Globus pallidus (tissue), 1 donor: ENCODE measurements at regions not wholly inside any gene's neighbourhood (a gene's known extent, or its start where the extent isn't known, plus 50 kb on each side); places are given as distances from the start of the nearest gene placed in this dataset.

Experiments used
- DNase-seq: peaks from one replicate; pipeline ENCODE4 v3.0.0-alpha.2; 2015; ENCODE audit warnings: low spot score

DNA sequence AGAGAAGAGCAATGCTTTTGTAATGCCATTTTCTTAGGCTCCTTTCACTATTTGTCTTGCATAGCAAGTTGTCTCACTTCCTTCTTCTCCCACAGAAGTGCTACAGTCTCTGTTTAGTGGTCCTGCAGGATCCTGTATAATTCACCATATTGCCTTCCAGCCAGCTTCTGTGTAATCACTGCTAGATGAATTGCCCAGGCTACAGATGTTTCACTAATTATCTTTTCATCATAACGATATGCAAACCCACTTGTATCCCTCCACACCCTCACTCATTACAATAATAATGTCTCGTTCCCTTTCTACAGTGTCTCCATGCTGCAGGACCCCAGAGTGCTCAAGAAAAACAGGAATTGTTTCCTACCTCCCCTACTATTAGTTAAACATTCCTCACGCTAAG lies 402.9 kb downstream of the TBL1XR1 start:
- no peak for DNase-seq

DNA sequence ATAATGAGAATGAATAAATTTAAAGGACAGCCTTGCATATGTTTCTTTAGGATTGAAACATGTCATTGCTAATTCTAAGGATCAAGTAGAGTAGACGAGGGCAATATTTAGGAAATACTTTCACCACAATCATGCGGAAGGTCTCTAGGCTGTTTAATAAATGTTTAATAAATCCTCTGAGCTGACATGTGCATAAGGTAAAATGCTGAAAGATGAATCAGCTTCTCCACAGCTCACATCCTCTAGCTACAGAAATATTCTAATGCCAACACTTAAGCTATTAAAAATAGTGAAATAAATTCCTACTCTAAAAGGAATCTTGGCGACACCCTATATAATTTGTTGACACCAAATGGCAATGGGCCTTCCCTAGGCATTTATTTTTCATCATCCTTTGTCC lies 407.3 kb downstream of the TBL1XR1 start:
- DNase-seq: no peak

DNA sequence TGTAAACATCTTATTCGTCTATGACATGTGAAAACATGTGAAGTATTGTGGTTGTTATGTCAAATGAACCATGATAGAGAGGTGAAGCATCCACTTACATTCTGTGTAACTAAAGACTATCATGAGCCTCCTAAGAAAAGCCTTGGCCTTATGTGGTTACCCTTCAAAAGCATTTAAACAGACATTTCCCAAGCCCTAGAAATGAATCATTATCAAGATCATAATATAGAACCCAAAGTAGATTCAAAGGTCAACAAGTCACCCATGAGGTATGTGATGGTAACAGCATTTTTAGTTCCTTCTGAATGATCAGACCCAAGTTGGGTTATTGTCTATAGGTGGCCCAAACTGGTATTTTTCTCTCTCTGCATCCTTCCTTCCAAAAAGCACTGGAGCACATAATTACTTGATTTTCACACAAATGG lies 408.0 kb downstream of the TBL1XR1 start:
- DNase-seq: no peak

DNA sequence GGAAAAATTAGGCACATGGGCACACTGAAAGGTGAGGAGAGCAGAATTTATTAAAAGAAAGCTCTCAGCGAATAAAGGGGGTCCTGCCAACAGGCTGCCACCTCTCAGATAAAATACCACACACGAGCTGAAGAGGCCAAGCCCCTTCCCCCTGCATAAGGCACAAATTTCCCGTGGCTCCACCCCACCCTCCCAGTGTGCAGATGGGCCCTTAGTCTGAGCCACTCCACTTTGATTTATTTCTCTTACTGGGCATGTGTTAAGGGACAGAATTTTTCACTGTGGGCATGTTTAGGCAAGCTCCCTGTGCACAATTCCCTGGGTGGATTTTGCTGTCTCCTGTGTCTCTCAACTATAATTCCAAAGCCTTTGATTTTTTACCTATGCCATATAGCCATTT lies 409.8 kb downstream of the TBL1XR1 start:
- DNase-seq: no peak

DNA sequence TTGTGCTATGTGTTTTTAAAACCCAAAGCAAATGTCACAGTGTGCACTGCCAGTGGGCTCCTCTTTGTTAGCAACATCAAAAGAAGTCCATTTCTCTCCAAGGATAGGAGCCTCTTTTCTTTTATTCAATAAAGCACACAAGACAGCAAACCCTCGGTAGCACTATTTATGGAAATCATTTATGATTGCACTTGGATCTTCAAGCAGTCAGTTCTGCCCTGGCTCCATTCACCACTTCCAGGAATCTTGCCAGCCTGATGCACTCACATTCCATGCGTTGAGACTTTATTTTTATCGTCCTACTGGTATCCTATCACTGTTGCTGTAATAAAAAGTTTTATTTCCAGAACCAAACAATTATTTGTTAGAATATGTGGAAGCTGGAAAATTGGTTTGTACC lies 412.1 kb downstream of the TBL1XR1 start:
- DNase-seq: no peak

DNA sequence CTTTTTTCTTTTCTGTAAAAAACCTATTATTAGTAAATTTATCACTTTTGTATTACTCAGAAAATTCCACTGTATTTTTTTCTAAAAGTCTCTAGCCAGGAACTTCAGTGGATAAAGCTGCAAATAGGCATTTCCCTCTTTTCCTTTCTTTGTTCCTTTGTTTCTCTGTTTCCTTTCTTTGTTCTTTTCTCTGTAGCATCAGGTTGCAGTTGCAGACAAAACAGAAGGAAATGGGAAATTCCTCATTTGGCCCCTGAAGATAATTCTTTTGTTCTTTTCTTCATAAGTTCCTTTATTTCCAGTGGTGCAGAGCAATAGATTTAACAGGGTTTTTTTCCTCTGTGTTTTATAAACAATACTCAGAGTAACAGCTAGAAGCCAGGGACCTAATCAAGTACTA lies 416.5 kb downstream of the TBL1XR1 start:
- DNase-seq: no peak

DNA sequence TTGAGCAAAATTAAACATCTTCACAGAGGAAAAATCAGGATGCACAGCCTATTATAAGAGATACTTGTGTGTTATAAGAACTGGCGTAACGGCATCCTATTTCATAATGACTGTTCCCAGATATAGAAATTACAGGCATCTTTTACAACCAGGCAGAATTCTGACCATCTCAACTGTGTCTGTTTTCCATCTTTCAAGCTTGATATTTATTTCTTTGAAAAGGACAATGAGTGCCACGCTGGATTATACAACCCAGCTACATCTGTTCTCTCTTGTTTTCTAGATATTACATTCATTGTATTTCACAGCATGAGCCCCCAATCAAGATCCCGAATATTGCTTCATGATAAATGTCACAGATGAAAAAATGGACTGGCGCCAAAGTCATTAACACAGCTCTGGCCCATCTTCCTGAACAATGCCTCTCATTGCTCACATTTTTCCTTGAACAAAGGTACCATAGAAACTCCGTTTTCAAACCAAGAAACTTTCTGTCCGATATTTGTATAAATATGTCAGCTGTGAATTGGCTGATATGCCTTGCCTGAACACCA lies 420.6 kb downstream of the TBL1XR1 start:
- no peak for DNase-seq

DNA sequence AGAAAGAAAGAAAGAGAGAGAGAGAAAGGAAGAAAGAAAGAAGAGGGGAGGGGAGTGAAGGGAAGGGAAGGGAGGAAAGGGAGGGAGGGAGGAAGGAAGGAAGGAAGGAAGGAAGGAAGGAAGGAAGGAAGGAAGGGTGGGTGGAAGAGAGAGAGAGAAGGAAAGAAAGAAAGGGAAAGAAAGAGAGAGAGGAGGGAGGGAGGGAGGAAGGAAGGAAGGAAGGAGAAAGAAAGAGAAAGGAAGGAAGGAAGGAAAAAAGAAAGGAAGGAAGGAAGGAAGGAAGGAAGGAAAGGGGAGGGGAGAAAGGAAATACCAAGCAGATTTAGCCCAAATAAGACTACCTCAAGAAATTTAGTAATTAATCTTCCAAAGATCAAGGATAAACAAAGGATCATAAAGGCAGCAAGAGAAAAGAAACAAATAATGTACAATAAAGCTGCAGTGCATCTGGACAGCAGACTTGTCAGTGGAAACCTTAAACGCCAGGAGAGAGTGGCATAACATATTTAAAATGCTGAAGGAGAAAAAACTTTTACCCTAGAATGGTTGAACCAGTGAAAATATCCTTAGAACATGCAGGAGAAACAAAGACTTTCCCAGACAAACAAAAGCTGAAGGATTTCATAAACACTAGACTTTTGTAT lies 427.6 kb downstream of the TBL1XR1 start:
- no peak for DNase-seq

DNA sequence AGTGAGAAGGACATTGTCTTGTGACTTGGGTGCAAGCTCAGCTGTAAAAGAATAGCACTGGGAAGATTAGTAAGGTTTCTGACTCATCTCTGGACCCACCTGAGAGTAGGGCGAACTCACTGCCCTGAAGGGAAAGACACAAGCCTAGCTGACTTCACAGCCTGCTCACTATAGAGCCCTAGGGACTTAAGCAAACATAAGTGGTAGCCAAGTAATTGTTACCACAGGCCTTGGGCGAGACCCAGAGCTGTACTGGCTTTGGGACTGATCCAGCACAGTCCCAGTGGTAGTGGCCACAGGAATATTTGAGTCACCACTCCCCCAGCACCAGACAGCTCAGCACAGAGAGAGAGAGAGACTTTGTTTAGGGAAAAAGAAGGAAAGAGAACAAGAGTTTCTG lies 429.9 kb downstream of the TBL1XR1 start:
- no peak for DNase-seq

DNA sequence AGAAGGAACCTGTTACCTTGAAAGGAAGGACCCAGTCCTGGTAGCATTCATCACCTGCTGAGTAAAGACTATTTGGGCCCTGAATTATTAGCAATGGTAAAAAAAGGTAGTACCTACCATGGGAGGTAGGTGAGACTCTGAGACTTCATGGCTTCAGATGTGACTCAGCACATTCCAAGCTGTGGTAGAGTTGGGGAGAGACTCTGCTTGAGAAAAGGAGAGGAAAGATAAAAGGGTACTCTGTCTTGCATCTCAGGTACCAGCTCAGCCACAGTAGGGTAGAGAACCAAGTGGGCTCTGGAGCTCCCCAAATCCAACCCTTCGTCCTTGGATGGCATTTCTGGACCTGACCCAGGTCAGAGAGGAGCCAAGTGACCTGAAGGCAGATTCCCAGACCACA lies 430.4 kb downstream of the TBL1XR1 start:
- DNase-seq: no peak

DNA sequence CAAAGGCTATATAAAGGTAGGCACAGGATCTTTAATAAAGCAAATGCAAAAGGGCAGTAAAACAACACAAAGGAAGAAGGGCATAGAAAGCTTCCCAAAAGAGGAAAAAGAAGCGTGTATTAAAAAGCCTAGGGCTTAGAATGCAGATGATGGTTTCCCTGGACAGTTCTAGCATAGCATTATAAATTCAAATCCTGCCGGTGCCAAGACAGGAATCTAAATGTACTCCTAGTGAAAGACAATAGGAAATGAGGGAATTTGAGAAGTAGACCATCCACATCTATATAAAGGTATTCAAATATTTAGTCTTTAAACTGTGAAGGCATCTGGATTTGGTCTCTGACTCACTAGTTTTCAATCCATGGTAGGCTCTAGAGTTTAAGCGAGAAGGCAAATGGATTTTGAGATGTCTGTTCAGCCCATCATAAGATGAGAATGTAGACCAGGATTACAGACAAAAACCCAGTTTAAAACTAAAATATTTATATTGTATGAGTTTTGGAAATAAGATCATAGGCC lies 431.8 kb downstream of the TBL1XR1 start:
- DNase-seq: no peak

DNA sequence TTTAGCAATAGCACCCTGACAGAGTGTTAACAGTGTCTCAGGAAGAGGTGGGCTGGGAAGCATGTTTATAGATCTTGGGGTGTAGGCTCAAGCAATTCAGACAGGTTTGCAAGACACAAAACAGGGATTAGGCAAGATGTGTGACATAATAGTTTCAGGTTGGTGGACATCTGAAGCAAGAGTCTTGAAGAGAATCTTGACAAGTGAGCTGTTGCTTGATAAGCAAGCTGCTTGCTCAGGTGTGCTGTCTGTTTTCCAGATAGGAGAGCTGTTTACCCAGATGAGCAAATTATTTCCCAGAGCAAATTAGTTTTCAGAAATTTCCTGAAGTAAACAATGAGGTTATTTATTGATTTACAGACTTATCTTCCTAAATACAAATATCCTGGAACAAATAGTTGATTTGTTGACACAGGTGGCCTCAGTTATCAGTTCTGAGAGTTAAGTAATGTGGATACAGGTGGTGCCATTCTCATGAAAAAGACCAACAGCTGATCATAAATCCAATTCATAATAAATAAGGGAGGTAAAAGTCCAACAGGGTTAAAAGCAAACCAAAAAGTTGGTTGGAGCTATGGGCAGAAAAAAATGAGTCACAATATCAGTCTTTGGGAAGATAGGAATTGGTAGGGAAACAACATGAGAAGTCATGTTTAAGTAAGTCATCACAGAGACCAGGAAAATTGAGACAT lies 437.3 kb downstream of the TBL1XR1 start:
- DNase-seq: no peak

DNA sequence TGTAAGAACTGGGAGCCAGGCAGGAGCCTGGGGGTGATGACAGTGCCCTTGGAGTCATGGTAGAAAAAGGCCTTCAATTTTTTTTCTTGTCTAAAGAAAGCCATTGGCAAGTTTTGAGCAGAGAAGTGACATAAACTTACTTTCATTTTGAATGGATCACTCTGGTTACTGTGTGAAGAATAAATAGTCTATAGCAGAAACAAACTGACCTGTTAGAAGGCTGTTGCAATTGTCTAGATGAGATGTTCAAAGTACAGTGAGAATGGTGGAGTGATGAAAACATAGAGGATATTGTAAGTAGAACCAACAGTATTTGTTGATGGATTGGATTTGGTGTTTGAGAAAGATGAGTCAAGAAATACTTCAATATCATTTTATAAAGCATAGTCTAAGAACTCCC lies 439.9 kb downstream of the TBL1XR1 start:
- no peak for DNase-seq

DNA sequence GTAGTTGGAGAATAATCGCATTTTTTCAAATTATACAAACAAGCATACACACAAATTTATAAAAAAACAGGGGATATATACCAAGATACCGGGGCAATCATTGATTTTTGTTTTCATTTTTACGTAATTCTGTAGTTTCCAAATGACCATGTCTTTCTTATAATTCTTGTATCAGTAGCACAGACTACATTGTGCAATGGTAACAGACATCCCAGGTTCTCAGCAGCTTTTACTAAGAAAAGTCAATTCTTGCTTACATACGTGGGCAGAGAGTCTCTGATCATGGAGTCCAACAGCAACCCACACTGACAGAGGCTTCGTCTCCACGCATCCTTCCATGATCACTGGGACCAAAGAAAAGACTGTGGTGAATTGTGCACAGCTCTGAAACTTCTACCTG lies 441.3 kb downstream of the TBL1XR1 start:
- DNase-seq: no peak

DNA sequence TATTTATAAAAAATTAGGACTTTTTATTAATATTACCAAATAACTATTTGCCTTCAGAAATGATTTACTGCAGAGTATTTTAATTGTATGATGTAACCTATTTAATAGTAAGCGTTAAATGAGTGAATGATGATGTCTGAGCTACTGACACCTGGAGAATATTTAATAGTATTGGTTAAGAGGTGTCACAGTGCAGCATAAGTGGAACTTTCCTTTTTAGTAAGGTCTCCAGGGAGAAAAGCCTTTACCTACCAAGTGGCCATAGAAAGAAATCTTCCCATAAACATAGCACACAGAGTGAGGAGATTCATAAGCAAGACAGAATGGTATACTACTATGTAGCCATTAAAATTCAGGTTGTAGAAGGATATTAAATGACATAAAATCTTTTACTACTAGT lies 441.7 kb downstream of the TBL1XR1 start:
- DNase-seq: no peak

DNA sequence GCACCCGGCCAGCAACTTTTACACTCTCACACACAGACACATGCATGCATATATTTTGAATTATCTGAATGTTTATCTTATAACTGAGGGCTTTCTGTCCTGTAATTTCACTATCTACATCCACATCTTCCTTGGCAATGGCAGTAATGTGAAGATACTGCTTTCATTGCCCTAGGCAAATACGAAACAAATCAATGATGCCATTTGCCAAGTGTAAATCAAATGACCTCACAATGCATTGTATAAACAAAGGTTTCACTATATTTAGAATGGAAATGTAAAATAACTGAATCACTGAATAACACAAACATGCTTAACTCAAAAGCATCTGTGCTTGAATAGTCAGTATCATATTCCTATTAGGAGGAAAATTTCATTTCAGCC lies 455.6 kb downstream of the TBL1XR1 start:
- no peak for DNase-seq

DNA sequence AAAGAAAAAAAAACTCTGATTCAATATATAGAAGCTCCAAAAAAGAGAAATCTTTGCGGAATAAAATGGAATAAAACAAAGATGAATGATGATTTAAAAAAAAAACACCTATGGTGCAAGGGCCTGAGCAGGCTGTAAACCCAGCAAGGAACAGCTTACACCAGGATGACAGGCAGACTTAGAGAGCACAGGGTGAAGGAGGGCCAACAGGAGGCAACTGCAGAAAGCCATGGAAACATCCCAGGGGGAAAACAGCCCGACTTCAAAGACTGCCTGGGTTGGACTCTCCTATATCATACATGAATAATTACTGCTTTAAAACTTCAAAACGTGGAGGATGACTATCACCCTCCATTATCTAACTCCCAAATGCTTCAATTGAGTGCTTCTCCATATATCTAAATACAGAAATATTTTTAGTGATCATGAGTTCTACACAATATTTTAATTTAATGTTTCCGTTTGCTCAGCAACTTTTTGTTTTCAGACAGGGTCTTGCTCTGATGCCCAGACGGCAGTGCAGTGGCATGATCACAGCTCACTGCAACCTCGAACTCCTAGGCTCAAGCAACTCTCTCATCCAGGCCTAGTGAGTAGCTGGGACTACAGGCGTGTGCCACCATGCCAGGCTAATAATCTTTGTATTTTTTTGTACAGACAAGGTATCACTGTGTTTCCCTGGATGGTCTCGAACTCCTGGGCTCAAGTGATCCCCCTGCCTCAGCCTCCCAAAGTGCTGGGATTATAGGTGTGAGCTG lies 456.2 kb downstream of the TBL1XR1 start:
- no peak for DNase-seq

DNA sequence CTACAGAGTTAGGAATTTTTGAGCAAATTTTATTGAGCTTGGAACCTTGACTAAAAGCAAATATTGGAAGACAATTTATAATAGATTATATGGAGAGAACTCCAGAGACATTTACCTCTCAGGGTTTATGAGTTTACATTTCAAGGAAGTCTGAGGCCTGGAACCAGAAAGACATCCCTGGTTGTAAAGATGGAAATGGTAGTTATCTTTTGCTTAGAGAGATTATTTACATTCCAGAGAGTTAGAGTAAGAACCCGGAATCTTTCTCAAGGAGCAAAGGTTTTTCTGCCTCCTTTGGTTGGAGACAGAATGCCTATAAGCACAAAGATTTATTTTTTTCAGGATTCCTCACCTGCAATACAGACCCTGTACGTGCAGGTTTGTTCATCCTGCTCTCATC lies 458.1 kb downstream of the TBL1XR1 start:
- no peak for DNase-seq

DNA sequence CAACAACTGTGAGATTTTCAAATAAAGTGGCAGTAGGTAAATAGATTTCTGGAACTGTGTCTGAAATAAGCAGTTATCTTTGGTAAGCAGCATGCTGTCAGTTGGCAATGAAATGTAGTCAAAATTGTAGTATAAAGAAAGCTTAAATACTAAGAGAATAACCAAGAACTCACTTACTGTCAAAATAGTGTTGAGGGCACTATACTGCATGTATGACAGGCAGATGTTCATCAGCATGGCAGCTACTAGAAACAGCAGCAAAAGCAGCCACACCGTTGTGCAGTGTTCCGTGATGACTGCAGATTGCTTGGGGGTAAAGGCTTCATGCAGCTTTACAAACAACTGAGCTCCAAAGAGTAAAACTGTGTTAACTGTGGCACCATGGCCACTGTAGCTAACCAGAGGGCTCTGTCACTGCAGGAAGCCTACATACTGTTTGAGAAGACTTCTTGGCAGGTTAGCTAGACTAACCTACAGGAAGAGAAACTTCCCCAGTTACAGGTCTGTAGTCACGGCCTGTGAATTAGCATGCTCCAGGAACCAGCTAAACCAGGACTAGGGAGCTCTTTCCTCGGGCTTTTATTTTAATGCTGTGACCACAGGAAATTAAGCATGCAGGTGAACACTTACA lies 459.7 kb downstream of the TBL1XR1 start:
- DNase-seq: no peak

DNA sequence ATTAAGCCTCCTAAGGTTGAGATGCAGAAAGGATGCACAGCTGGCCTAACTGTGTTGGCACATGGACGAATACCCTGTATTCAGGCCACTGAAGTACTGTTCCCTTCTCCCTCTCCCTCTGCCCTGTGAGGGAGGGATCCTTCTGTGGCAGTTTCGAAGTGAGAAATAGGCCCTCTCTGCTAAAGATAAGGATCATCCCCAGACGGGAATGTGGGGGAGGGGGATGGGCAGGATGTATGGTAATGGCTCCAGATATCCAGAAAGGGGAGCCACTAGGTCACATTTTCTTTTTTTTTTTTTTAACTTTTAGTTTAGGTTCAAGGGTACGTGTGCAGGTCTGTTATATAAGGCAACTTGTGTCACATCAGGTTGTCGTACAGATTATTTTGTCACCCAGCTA lies 463.1 kb downstream of the TBL1XR1 start:
- DNase-seq: no peak

DNA sequence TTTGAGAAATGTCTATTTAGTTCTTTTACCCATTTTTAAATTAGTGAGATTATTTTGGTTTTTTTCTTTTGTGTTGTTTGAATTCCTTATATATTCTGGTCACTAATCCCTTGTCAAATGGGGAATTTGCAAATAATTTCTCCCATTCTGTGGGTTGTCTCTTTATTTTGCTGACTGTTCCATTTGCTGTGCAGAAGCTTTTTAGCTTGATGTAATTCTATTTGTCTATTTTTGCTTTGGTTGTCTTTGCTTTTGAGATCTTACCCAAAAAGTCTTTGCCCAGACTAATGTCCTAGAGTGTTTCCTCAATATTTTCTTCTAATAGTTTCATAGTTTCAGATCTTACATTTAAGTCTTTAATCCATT lies 472.9 kb downstream of the TBL1XR1 start:
- no peak for DNase-seq

DNA sequence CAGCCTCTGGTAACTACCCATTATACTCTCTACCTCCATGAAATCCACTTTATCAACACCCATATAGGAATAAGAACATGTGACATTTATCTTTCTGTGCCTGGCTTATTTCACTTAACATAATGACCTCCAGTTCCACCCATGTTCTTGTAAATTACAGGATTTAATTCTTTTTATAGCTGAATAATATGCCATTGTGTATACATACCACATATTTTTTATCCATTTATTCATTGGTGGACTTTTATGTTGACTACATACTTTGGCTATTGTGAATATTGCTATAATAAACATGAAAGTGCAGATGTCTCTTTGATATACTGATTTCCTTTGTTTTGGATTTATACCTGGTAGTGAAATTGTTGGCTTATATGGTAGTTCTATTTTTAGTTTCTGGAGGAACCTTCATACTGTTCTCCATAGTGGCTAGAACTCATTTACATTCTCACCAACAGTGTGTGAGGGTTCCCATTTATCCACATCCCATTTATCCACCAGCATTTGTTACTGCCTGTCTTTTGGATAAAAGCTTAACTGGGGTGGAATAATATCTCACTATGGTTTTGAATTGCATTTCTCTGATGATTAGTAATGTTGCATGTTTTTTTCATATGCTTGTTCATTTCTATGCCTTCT lies 473.4 kb downstream of the TBL1XR1 start:
- DNase-seq: no peak
